GM12864 (cell line): ENCODE measurements at regions not wholly inside any gene's neighbourhood (a gene's known extent, or its start where the extent isn't known, plus 50 kb on each side); places are given as distances from the start of the nearest gene placed in this dataset.

Experiments used
- DNase-seq: peaks from one replicate; pipeline ENCODE4 v3.0.0-alpha.2; 2011; ENCODE audit warnings: low read depth
- H3K4me3 ChIP-seq: 2 replicates; pipeline ENCODE4 v1.5.1; 2011; ENCODE audit warnings: mild to moderate bottlenecking, low read depth, low read length, control low read depth
- CTCF ChIP-seq: IDR thresholded peaks from 2 replicates; pipeline ENCODE4 v1.5.1; 2011; ENCODE audit warnings: low read depth, mild to moderate bottlenecking, moderate library complexity, low read length, control low read depth, inconsistent platforms; ENCODE audit errors: missing control alignments

- no peak overlapping the region for H3K4me3 ChIP-seq
- no peak for TF ChIP-seq CTCF
- no peak for DNase-seq
Measured at GRCh38 chr13:47420020-47420419, 523.2 kb upstream of the HTR2A start.

- H3K4me3 ChIP-seq, result no peak overlapping the region
- TF ChIP-seq CTCF, result no peak
- DNase-seq, result no peak
Measured at GRCh38 chr13:47418206-47418920, 521.5 kb upstream of the HTR2A start.

- no peak for TF ChIP-seq CTCF
- DNase-seq, result no peak
- H3K4me3 ChIP-seq, result no peak overlapping the region
Measured at GRCh38 chr13:47417485-47417884, 520.6 kb upstream of the HTR2A start.

GRCh38 chr13:47415048-47415447 lies 518.2 kb upstream of the HTR2A start:
- DNase-seq, result no peak
- TF ChIP-seq CTCF, result no peak
- H3K4me3 ChIP-seq, result no peak overlapping the region

- DNase-seq, result no peak
- TF ChIP-seq CTCF, result no peak
- H3K4me3 ChIP-seq, result no peak overlapping the region
Measured at GRCh38 chr13:47413526-47413925, 516.7 kb upstream of the HTR2A start.

GRCh38 chr13:47413112-47413511 lies 516.3 kb upstream of the HTR2A start:
- no peak overlapping the region for H3K4me3 ChIP-seq
- no peak for DNase-seq
- no peak for TF ChIP-seq CTCF

GRCh38 chr13:47409778-47410177 lies 512.9 kb upstream of the HTR2A start:
- no peak overlapping the region for H3K4me3 ChIP-seq
- DNase-seq, result no peak
- TF ChIP-seq CTCF, result no peak
